CD4-positive, alpha-beta T cell (primary cell): ENCODE measurements at regions not wholly inside any gene's neighbourhood (a gene's known extent, or its start where the extent isn't known, plus 50 kb on each side); places are given as distances from the start of the nearest gene placed in this dataset.

Source experiments
- ATAC-seq: fragments of 200-7000 bp; cut with Tn5 transposase; one replicate; pipeline ENCODE4 v1.10.0; 2022; ENCODE audit warnings: mild to moderate bottlenecking; ENCODE audit not compliant: poor library complexity
- CTCF ChIA-PET: fragments of 350-600 bp; sonication (Branson Sonifier 250); formaldehyde crosslinking; loops from one replicate; lab custom pipeline; 2021; ENCODE audit warnings: antibody characterized with exemption, inconsistent platforms; lab: Charles Lee
- POLR2A ChIA-PET: fragments of 350-600 bp; sonication (Branson Sonifier 250); formaldehyde crosslinking; loops from one replicate; lab custom pipeline; 2021; ENCODE audit warnings: antibody characterized with exemption, inconsistent platforms; lab: Charles Lee
- DNase-seq, 14 experiments: peaks; one replicate each; pipeline ENCODE4 v3.0.0-alpha.2; 2013 to 2020; ENCODE audit warnings: mixed read lengths in 2 of 14
- H3K27ac ChIP-seq, 2 donors: one replicate each; pipeline versions ENCODE4 v1.5.1 to v1.7.0; 2013; ENCODE audit warnings: low read length in 2 of 2, low read depth in 1 of 2, mild to moderate bottlenecking in 1 of 2
- H3K27me3 ChIP-seq, 2 experiments: 1 replicate in 1 of 2; 2 replicates in 1 of 2; pipeline versions ENCODE4 v1.6.1 to v1.7.0; 2013; ENCODE audit warnings: low read length in 2 of 2, control low read depth in 1 of 2, mild to moderate bottlenecking in 1 of 2, moderate library complexity in 1 of 2; ENCODE audit not compliant: insufficient read depth in 2 of 2, control insufficient read depth in 1 of 2
- H3K36me3 ChIP-seq: one replicate; pipeline ENCODE4 v1.6.1; 2013; ENCODE audit warnings: low read length, control low read depth; ENCODE audit not compliant: insufficient read depth
- H3K4me1 ChIP-seq: one replicate; pipeline ENCODE4 v1.6.1; 2013; ENCODE audit warnings: low read length, control low read depth; ENCODE audit not compliant: insufficient read depth
- H3K4me3 ChIP-seq: one replicate; pipeline ENCODE4 v1.5.1; 2013; ENCODE audit warnings: mild to moderate bottlenecking, low read length, moderate library complexity
- H3K9me3 ChIP-seq, 2 experiments: 1 replicate in 1 of 2; 2 replicates in 1 of 2; pipeline versions ENCODE4 v1.6.1 to v1.7.0; 2013; ENCODE audit warnings: low read length in 2 of 2, mild to moderate bottlenecking in 2 of 2, control low read depth in 1 of 2, moderate library complexity in 1 of 2; ENCODE audit not compliant: control insufficient read depth in 1 of 2, insufficient read depth in 1 of 2
- H3K27ac Mint-ChIP-seq: one replicate; pipeline ENCODE4 v1.8.0; 2020; ENCODE audit warnings: mixed read lengths
- H3K27me3 Mint-ChIP-seq: one replicate; pipeline ENCODE4 v1.8.0; 2021; ENCODE audit warnings: mixed read lengths
- H3K36me3 Mint-ChIP-seq: one replicate; pipeline ENCODE4 v1.8.0; 2021; ENCODE audit warnings: low read depth, mixed read lengths
- H3K4me1 Mint-ChIP-seq: one replicate; pipeline ENCODE4 v1.8.0; 2021; ENCODE audit warnings: low read depth, mixed read lengths
- H3K4me3 Mint-ChIP-seq: one replicate; pipeline ENCODE4 v1.8.0; 2020; ENCODE audit warnings: mild to moderate bottlenecking, mixed read lengths
- H3K9me3 Mint-ChIP-seq: one replicate; pipeline ENCODE4 v1.8.0; 2020; ENCODE audit warnings: mixed read lengths
- intact Hi-C, 2 experiments: fragments of 100-400 bp; cut with DNase I in 1 of 2; cut with micrococcal nuclease in 1 of 2; formaldehyde crosslinking; loops; one replicate each; pipeline versions ENCODE4 v1.15.1 to v1.9.0; 2023 to 2025; cut with DNase I, micrococcal nuclease
- TF ChIP-seq, protein P1 (sequence below): fragments of 200-600 bp; IDR thresholded peaks from one replicate; pipeline ENCODE4 v1.8.0; 2022; ENCODE audit warnings: antibody characterized with exemption, mild to moderate bottlenecking

DNA sequence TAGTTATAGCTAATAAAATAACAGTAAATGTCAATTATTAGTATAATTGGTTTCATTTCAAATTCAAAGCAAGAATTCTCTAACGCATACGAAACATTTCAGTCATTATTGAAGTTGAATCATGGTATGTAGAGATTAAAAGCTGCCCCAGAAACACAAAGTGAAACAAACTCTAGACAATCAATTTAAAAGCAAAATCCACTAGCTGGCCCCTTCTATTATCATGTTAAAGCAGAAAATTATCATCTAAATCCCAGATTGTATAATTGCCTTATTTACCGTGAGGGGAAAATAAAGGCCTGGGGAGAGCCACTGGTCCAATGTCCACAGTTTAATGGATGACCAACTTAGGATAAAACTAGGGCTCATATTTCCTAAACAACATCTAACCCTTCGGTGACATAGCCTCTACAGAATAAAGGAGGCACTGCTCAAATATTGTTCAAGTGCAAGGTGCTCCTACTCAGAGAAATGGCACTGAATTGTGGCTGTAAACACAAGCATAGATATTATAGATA, 110.9 kb upstream of the THRB start:
- no peaks in the 10 kb centered on the region for H3K36me3 Mint-ChIP-seq
- no peaks in the 10 kb centered on the region for H3K27me3 Mint-ChIP-seq
- ATAC-seq: no peak
- Histone ChIP-seq H3K9me3 (peaks cover 0 to 4% of the 10 kb centered on the region in 2 experiments), H3K36me3 (no peaks in the 10 kb centered on the region), H3K4me3 (no peak overlapping the region), H3K4me1 (no peaks in the 10 kb centered on the region), H3K27me3 (no peaks in the 10 kb centered on the region), H3K27ac (no peak overlapping the region)
- H3K4me1 Mint-ChIP-seq: no peaks in the 10 kb centered on the region
- H3K4me3 Mint-ChIP-seq: no peak overlapping the region
- no peak for DNase-seq
- H3K27ac Mint-ChIP-seq: no peak overlapping the region
- ChIA-PET POLR2A (no interaction called here), CTCF (no interaction called here)
- TF ChIP-seq, protein P1, sequence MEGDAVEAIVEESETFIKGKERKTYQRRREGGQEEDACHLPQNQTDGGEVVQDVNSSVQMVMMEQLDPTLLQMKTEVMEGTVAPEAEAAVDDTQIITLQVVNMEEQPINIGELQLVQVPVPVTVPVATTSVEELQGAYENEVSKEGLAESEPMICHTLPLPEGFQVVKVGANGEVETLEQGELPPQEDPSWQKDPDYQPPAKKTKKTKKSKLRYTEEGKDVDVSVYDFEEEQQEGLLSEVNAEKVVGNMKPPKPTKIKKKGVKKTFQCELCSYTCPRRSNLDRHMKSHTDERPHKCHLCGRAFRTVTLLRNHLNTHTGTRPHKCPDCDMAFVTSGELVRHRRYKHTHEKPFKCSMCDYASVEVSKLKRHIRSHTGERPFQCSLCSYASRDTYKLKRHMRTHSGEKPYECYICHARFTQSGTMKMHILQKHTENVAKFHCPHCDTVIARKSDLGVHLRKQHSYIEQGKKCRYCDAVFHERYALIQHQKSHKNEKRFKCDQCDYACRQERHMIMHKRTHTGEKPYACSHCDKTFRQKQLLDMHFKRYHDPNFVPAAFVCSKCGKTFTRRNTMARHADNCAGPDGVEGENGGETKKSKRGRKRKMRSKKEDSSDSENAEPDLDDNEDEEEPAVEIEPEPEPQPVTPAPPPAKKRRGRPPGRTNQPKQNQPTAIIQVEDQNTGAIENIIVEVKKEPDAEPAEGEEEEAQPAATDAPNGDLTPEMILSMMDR: no peak
- peaks cover 1% of the 10 kb centered on the region for H3K9me3 Mint-ChIP-seq
- intact Hi-C loops: no loop called here

DNA sequence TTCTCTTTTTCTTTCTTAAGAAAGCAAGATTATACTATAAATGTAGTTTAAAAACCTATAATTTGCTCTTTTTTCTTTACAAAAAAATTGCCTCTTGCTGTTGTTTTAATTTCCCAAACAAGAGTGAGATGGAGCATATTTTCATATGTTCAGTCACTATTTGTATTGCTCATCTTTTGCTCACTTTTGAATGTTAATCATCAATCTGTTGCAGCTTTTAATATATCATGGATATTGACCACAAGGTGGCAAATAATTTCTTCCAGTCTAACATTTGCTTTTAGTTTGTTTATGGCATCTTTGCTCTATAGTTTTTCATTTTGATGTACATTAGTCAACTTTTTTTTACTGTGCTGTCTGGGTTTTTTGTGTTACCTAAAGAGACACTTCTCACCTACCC, 112.6 kb upstream of the THRB start:
- H3K36me3 ChIP-seq: no peaks in the 10 kb centered on the region
- H3K27me3 Mint-ChIP-seq: no peaks in the 10 kb centered on the region
- CTCF ChIA-PET: no interaction called here
- TF ChIP-seq, protein P1: no peak
- no peaks in the 10 kb centered on the region for H3K36me3 Mint-ChIP-seq
- ATAC-seq (no peak), DNase-seq (no peak)
- H3K9me3 ChIP-seq: peaks cover 0 to 4% of the 10 kb centered on the region in 2 experiments
- H3K27me3 ChIP-seq: no peaks in the 10 kb centered on the region
- POLR2A ChIA-PET: no interaction called here
- no peak overlapping the region for H3K27ac Mint-ChIP-seq
- no peak overlapping the region for H3K27ac ChIP-seq
- H3K4me1 ChIP-seq: no peaks in the 10 kb centered on the region
- intact Hi-C loops: no loop called here
- H3K4me3 Mint-ChIP-seq: no peak overlapping the region
- no peaks in the 10 kb centered on the region for H3K4me1 Mint-ChIP-seq
- H3K9me3 Mint-ChIP-seq: no peaks in the 10 kb centered on the region
- H3K4me3 ChIP-seq: no peak overlapping the region

DNA sequence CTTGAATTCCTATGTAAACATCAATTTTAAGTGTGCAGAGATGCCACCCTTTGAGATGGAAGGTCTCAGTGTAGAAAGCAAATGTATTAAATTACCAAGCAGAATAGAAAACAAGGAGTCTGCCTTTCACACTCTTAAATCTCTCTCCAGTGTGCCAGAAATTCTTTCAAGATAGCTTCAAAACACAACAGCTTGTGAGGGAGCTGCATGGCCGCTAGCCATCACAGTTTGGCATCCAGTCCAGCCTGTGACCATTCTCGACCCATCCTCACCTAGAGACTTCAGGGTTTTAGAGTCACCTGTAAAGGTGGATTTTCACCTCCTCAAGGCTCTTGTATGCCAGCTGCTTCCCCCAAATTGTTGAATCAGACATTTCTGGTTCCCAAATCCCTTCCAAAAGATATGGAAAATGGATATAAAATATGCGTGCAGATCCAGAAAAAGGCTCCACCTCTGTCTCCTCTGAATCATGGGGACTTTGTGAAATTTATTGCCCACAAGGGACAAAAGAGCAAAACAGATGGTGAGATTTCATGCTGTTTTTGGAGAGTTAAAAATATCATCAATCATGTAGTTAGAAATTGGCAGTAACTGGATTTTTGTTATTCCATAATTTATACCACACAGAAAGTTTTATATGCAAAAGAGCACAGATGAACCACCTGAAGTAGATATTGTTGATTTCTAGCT, 114.2 kb upstream of the THRB start:
- ATAC-seq: no peak
- no peaks in the 10 kb centered on the region for H3K4me1 Mint-ChIP-seq
- intact Hi-C loops: no loop called here

More for the DNA sequence above, 114.2 kb upstream of the THRB start:
- CTCF ChIA-PET: no interaction called here
- no peaks in the 10 kb centered on the region for H3K36me3 ChIP-seq
- DNase-seq: no peak
- no peaks in the 10 kb centered on the region for H3K27me3 ChIP-seq
- no peak overlapping the region for H3K4me3 ChIP-seq
- peaks cover 0 to 4% of the 10 kb centered on the region in 2 experiments for H3K9me3 ChIP-seq
- POLR2A ChIA-PET: no interaction called here
- Mint-ChIP-seq H3K27me3 (no peaks in the 10 kb centered on the region), H3K9me3 (no peaks in the 10 kb centered on the region), H3K27ac (no peak overlapping the region), H3K4me3 (no peak overlapping the region), H3K36me3 (no peaks in the 10 kb centered on the region)
- H3K4me1 ChIP-seq: no peaks in the 10 kb centered on the region
- no peak overlapping the region for H3K27ac ChIP-seq
- TF ChIP-seq, protein P1: no peak
